ENCODE measurements at regions not wholly inside any gene's neighbourhood (a gene's known extent, or its start where the extent isn't known, plus 50 kb on each side); places are given as distances from the start of the nearest gene placed in this dataset.
"Not testable (repeated sequence)": the region's sequence is repeated elsewhere in the genome, so short reads cannot be mapped to it uniquely, and the experiment has no call there.

DNA sequence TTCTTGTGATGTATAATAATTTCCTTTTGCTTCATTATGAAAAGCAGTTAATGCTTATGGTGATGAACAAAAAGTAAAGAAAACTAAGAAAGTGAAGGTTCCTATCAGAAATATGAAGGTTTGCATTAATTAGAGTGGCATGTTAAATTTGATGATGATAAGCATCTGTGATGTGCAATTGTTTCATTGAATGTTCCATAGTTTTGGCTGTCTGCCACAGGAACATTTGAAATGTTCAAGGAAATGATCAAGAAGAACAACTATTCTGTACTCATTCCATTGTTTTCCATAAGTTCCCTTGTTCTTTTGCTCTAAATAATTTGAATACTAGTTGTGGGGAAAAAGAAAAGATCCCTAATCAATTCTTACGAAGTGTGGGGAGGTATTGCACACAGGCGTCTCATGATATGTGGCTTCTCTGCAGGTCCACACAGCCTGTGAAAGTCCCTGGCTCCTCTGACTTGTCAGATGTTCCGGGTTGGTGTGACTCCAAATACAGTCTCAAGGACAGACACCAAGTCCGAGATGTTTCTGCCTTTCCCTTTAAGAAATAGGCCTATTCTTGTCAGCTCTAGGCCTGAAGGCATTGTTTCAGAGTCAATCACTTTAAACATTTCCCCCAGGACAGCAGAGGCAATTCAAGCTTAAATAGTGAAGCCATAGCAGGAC, 152.6 kb upstream of the MAST4 start:
- Histone ChIP-seq H3K4me1 (peaks cover 0 to 4% (median 0%) of the 10 kb centered on the region in 4 donors), H3K4me3 (no peak overlapping the region), H3K9me3 (peaks cover 0 to 5% (median 0%) of the 10 kb centered on the region in 4 donors), H3K27me3 (no peaks in the 10 kb centered on the region), H3K27ac (replicated peaks in 1 of 4) (no peak overlapping the region), H3K36me3 (no peaks in the 10 kb centered on the region)
- TF ChIP-seq, protein P1, sequence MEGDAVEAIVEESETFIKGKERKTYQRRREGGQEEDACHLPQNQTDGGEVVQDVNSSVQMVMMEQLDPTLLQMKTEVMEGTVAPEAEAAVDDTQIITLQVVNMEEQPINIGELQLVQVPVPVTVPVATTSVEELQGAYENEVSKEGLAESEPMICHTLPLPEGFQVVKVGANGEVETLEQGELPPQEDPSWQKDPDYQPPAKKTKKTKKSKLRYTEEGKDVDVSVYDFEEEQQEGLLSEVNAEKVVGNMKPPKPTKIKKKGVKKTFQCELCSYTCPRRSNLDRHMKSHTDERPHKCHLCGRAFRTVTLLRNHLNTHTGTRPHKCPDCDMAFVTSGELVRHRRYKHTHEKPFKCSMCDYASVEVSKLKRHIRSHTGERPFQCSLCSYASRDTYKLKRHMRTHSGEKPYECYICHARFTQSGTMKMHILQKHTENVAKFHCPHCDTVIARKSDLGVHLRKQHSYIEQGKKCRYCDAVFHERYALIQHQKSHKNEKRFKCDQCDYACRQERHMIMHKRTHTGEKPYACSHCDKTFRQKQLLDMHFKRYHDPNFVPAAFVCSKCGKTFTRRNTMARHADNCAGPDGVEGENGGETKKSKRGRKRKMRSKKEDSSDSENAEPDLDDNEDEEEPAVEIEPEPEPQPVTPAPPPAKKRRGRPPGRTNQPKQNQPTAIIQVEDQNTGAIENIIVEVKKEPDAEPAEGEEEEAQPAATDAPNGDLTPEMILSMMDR (IDR thresholded peaks at IDR 0.05) = no peak
- TF ChIP-seq EP300 (IDR thresholded peaks at IDR 0.05) (no peak), POLR2AphosphoS5 (IDR thresholded peaks at IDR 0.05) (no peak), POLR2A (IDR thresholded peaks at IDR 0.05; ENCODE audit: low read depth) (no peak)
- DNase-seq (ENCODE audit: extremely low spot score) = no peak
- WGBS = 85% methylated on average over 4 of the region's 4 CpGs
- intact Hi-C loops (cut with DNase I) = no loop called here

DNA sequence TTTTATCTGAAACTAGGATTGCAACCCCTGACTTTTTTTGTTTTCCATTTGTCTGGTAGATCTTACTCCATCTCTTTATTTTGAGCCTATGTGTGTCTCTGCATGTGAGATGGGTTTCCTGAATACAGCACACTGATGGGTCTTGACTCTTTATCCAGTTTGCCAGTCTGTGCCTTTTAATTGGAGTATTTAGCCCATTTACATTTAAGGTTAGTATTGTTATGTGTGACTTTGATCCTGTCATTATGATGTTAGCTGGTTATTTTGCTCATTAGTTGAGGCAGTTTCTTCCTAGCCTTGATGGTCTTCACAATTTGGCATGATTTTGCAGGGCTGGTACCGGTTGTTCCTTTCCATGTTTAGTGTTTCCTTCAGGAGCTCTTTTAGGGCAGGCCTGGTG, 148.1 kb upstream of the MAST4 start:
- H3K4me1 ChIP-seq; DNase-seq (ENCODE audit: extremely low spot score); H3K27me3 ChIP-seq; intact Hi-C loops (cut with DNase I); H3K4me3 ChIP-seq; H3K27ac ChIP-seq (replicated peaks in 1 of 4); H3K36me3 ChIP-seq; H3K9me3 ChIP-seq: not testable (repeated sequence)
- WGBS = 100% methylated on average over 1 of the region's 1 CpG

DNA sequence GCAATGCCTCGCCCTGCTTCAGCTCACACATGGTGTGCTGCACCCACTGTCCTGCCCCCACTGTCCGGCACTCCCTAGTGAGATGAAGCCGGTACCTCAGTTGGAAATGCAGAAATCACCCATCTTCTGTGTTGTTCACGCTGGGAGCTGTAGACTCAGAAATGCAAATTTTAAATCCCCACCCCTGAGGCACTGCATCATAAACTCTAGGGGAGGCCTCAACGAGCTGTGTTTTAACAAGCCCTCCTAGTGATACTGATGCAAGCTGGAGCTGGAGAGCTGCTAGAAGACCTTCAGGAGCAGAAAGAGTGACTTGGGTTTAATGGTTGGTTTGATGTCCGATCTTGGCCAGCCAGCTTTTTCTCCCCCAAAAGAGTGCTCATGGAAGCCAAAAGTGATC, 146.0 kb upstream of the MAST4 start:
- Histone ChIP-seq H3K4me3 (no peak overlapping the region), H3K27ac (replicated peaks in 1 of 4) (no peak overlapping the region), H3K9me3 (peaks cover 0 to 4% (median 2%) of the 10 kb centered on the region in 4 donors), H3K27me3 (no peaks in the 10 kb centered on the region), H3K36me3 (no peaks in the 10 kb centered on the region), H3K4me1 (no peaks in the 10 kb centered on the region)
- intact Hi-C loops (cut with DNase I) = no loop called here
- 82% methylated on average over 6 of the region's 6 CpGs for WGBS
- DNase-seq (ENCODE audit: extremely low spot score) = no peak
- no peak for TF ChIP-seq POLR2A (IDR thresholded peaks at IDR 0.05; ENCODE audit: low read depth)
- no peak for TF ChIP-seq POLR2AphosphoS5 (IDR thresholded peaks at IDR 0.05)
- TF ChIP-seq, protein P1 (IDR thresholded peaks at IDR 0.05) = no peak
- TF ChIP-seq EP300 (IDR thresholded peaks at IDR 0.05) = no peak

DNA sequence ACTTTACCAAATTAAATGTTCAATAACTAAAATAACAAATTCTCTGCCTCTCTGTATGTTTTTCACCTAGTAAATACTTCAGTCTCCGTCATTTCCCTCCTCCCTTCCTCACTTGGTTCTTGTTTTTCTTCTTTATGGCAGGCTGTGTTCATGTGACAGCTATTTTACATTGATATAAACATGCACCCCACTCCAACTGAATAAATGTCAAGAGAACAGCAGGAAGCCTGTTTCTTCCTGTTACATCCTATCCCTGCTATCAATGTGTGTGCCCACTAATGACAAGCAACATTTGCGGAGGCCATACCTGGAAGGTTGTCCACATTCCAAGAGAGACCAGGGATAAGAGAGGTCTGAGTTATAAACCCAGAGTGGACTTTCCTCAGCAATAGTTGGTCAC, 145.2 kb upstream of the MAST4 start:
- no peak overlapping the region for H3K4me3 ChIP-seq
- no peaks in the 10 kb centered on the region for H3K4me1 ChIP-seq
- no peaks in the 10 kb centered on the region for H3K27me3 ChIP-seq
- peaks cover 0 to 4% (median 2%) of the 10 kb centered on the region in 4 donors for H3K9me3 ChIP-seq
- DNase-seq (ENCODE audit: extremely low spot score) = no peak
- no peaks in the 10 kb centered on the region for H3K36me3 ChIP-seq
- WGBS = 66% methylated on average over 2 of the region's 2 CpGs
- TF ChIP-seq EP300 (IDR thresholded peaks at IDR 0.05) = no peak
- TF ChIP-seq POLR2AphosphoS5 (IDR thresholded peaks at IDR 0.05) = no peak
- TF ChIP-seq, protein P1 (IDR thresholded peaks at IDR 0.05) = no peak
- TF ChIP-seq POLR2A (IDR thresholded peaks at IDR 0.05; ENCODE audit: low read depth) = no peak
- intact Hi-C loops (cut with DNase I) = no loop called here
- H3K27ac ChIP-seq (replicated peaks in 1 of 4) = no peak overlapping the region

DNA sequence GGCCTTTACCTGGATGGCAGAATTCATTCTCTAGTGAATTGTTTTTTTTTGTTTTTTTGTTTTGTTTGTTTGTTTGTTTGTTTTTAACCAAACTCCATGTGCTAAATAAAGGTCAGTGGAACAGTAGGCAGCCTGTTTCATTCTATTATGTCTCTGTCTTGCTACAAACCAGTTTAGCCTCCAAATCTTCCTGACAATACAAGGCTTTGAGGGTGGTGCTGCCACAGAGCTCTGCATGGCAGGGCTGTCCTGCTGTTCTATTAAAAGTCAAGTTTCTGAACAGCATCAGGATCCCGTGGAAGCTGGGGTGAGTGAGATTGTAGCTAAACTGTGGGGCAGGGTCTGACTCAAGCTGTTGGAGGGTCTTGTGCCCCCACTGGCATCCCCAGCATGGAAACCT, 144.1 kb upstream of the MAST4 start:
- no peak overlapping the region for H3K27ac ChIP-seq (replicated peaks in 1 of 4)
- H3K4me1 ChIP-seq = no peaks in the 10 kb centered on the region
- H3K27me3 ChIP-seq = no peaks in the 10 kb centered on the region
- intact Hi-C loops (cut with DNase I) = no loop called here
- WGBS = 63% methylated on average over 1 of the region's 1 CpG
- H3K36me3 ChIP-seq = no peaks in the 10 kb centered on the region
- TF ChIP-seq POLR2AphosphoS5 (IDR thresholded peaks at IDR 0.05) (no peak), EP300 (IDR thresholded peaks at IDR 0.05) (no peak), POLR2A (IDR thresholded peaks at IDR 0.05; ENCODE audit: low read depth) (no peak)
- TF ChIP-seq, protein P1 (IDR thresholded peaks at IDR 0.05) = no peak
- peaks cover 0 to 4% (median 2%) of the 10 kb centered on the region in 4 donors for H3K9me3 ChIP-seq
- DNase-seq (ENCODE audit: extremely low spot score) = no peak
- H3K4me3 ChIP-seq = no peak overlapping the region
